Mucosa of descending colon (tissue), 3 donors: ENCODE measurements at regions not wholly inside any gene's neighbourhood (a gene's known extent, or its start where the extent isn't known, plus 50 kb on each side); places are given as distances from the start of the nearest gene placed in this dataset.

Source experiments
- ATAC-seq: fragments of 200-7000 bp; cut with Tn5 transposase; one replicate; pipeline ENCODE4 v1.9.1; 2020; ENCODE audit warnings: mild to moderate bottlenecking, moderate library complexity
- DNase-seq, 3 donors: peaks; one replicate each; pipeline ENCODE4 v3.0.0-alpha.2; 2020
- H3K36me3 ChIP-seq: fragments of 200-600 bp; one replicate; pipeline ENCODE4 v1.8.0; 2021; ENCODE audit warnings: low read depth, mild to moderate bottlenecking
- H3K4me1 ChIP-seq: fragments of 200-600 bp; one replicate; pipeline ENCODE4 v1.8.0; 2021; ENCODE audit warnings: low read depth, mild to moderate bottlenecking
- H3K4me3 ChIP-seq: fragments of 200-600 bp; one replicate; pipeline ENCODE4 v1.8.0; 2021; ENCODE audit warnings: mild to moderate bottlenecking
- H3K9me3 ChIP-seq: fragments of 200-600 bp; one replicate; pipeline ENCODE4 v1.8.0; 2021; ENCODE audit warnings: mild to moderate bottlenecking
- intact Hi-C, 2 donors: fragments of 100-400 bp; cut with DNase I in 1 of 2; cut with micrococcal nuclease in 1 of 2; formaldehyde crosslinking; loops; one replicate each; pipeline versions ENCODE4 v1.11.0 to v1.11.1; 2022; cut with DNase I, micrococcal nuclease
- TF ChIP-seq, protein P1 (sequence below): fragments of 200-600 bp; IDR thresholded peaks from one replicate; pipeline ENCODE4 v1.8.0; 2022; ENCODE audit warnings: antibody characterized with exemption, mild to moderate bottlenecking
- donor health status: DM: no; HTN: no; CAD: no; lungs with moderate emphysema.
- donor health status: DM: no; HTN: no; CAD: no.
- donor health status: DM: no; HTN: yes; CAD: no.

DNA sequence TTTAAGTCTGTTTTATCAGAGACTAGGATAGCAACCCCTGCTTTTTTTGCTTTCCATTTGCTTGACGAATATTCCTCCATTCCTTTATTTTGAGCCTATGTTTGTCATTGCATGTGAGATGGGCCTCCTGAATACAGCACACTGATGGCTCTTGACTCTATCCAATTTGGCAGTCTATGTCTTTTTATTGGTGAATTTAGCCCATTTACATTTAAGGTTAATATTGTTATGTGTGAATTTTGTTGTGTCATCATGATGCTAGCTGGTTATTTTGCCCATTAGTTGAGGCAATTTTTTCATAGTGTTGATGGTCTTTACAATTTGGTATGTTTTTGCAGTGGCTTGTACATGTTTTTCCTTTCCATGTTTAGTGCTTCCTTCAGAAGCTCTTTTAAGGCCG lies 50.7 kb upstream of the PDE4B start:
- TF ChIP-seq, protein P1, sequence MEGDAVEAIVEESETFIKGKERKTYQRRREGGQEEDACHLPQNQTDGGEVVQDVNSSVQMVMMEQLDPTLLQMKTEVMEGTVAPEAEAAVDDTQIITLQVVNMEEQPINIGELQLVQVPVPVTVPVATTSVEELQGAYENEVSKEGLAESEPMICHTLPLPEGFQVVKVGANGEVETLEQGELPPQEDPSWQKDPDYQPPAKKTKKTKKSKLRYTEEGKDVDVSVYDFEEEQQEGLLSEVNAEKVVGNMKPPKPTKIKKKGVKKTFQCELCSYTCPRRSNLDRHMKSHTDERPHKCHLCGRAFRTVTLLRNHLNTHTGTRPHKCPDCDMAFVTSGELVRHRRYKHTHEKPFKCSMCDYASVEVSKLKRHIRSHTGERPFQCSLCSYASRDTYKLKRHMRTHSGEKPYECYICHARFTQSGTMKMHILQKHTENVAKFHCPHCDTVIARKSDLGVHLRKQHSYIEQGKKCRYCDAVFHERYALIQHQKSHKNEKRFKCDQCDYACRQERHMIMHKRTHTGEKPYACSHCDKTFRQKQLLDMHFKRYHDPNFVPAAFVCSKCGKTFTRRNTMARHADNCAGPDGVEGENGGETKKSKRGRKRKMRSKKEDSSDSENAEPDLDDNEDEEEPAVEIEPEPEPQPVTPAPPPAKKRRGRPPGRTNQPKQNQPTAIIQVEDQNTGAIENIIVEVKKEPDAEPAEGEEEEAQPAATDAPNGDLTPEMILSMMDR: no peak
- no peak for DNase-seq
- Histone ChIP-seq H3K4me3 (no peak overlapping the region), H3K4me1 (no peaks in the 10 kb centered on the region), H3K36me3 (no peaks in the 10 kb centered on the region), H3K9me3 (peaks cover 16% of the 10 kb centered on the region)
- no peak for ATAC-seq
- intact Hi-C loops: no loop called here
